B cell (primary cell): ENCODE measurements at regions not wholly inside any gene's neighbourhood (a gene's known extent, or its start where the extent isn't known, plus 50 kb on each side); places are given as distances from the start of the nearest gene placed in this dataset.

Experiments
- ATAC-seq: fragments of 200-7000 bp; cut with Tn5 transposase; one replicate; pipeline ENCODE4 v1.10.0; 2021; ENCODE audit warnings: low read depth, mild to moderate bottlenecking, moderate number of reproducible peaks, moderate library complexity
- CTCF ChIA-PET: fragments of 350-600 bp; sonication (Branson Sonifier 250); formaldehyde crosslinking; loops from one replicate; lab custom pipeline; 2021; ENCODE audit warnings: antibody characterized with exemption, inconsistent platforms; lab: Charles Lee
- POLR2A ChIA-PET: fragments of 350-600 bp; sonication (Branson Sonifier 250); formaldehyde crosslinking; loops from one replicate; lab custom pipeline; 2021; ENCODE audit warnings: antibody characterized with exemption; lab: Charles Lee
- DNase-seq: peaks from one replicate; pipeline ENCODE4 v3.0.0; 2013
- H2AFZ ChIP-seq: 2 replicates; pipeline ENCODE4 v1.6.1; 2012; ENCODE audit warnings: mild to moderate bottlenecking, low read depth, low read length; ENCODE audit not compliant: insufficient read depth, poor library complexity, severe bottlenecking
- H3K27ac ChIP-seq, 2 donors: 1 replicate in 1 of 2; 2 replicates in 1 of 2; pipeline ENCODE4 v1.5.1; 2012 to 2013; ENCODE audit warnings: low read length in 2 of 2, mild to moderate bottlenecking in 2 of 2, moderate library complexity in 1 of 2
- H3K27me3 ChIP-seq, 4 experiments: fragments of 200-600 bp in 1 of 4; sonication (generic) in 1 of 4; replicated peaks in 1 of 4; 1 replicate in 2 of 4; 2 replicates in 2 of 4; pipeline versions ENCODE4 v1.6.1 to v1.7.0; 2013 to 2016; ENCODE audit warnings: low read length in 3 of 4, mild to moderate bottlenecking in 2 of 4, mixed read lengths in 1 of 4, moderate library complexity in 1 of 4; ENCODE audit not compliant: insufficient read depth in 4 of 4, control insufficient read depth in 3 of 4; ENCODE audit errors: control extremely low read depth in 1 of 4
- H3K36me3 ChIP-seq, 2 experiments: replicated peaks in 1 of 2; 1 replicate in 1 of 2; 2 replicates in 1 of 2; pipeline versions ENCODE4 v1.6.1 to v1.7.1; 2013; ENCODE audit warnings: low read length in 1 of 2; ENCODE audit not compliant: insufficient read depth in 2 of 2, control insufficient read depth in 1 of 2; ENCODE audit errors: control extremely low read depth in 1 of 2, extremely low read depth in 1 of 2
- H3K4me1 ChIP-seq, 2 donors: fragments of 200-600 bp in 1 of 2; sonication (generic) in 1 of 2; 1 replicate in 1 of 2; 2 replicates in 1 of 2; pipeline versions ENCODE4 v1.5.1 to v1.6.1; 2013 to 2017; ENCODE audit warnings: low read length in 2 of 2; ENCODE audit not compliant: control insufficient read depth in 2 of 2, insufficient read depth in 2 of 2
- H3K4me2 ChIP-seq: replicated peaks from 2 replicates; pipeline ENCODE3; 2012; ENCODE audit warnings: mild to moderate bottlenecking, low read depth, low read length; ENCODE audit not compliant: poor library complexity, severe bottlenecking
- H3K4me3 ChIP-seq, 5 experiments: fragments of 200-600 bp in 1 of 5; sonication (generic) in 1 of 5; 1 replicate in 3 of 5; 2 replicates in 2 of 5; pipeline versions ENCODE4 v1.5.1 to v1.7.0; 2011 to 2016; ENCODE audit warnings: low read length in 4 of 5, mild to moderate bottlenecking in 4 of 5, low read depth in 2 of 5, control low read depth in 1 of 5, moderate library complexity in 1 of 5; ENCODE audit not compliant: insufficient read depth in 1 of 5; ENCODE audit errors: control extremely low read depth in 1 of 5, extremely low read depth in 1 of 5
- H3K79me2 ChIP-seq: fragments of 200-600 bp; sonication (generic); one replicate; pipeline ENCODE4 v1.6.0; 2016; ENCODE audit warnings: low read length; ENCODE audit not compliant: control insufficient read depth, insufficient read depth
- H3K9ac ChIP-seq: fragments of 200-600 bp; sonication (generic); 2 replicates; pipeline ENCODE4 v1.6.1; 2017; ENCODE audit warnings: mild to moderate bottlenecking, low read length, moderate library complexity
- H3K9me3 ChIP-seq, 3 donors: one replicate each; pipeline versions ENCODE4 v1.6.1 to v1.7.1; 2013; ENCODE audit warnings: low read length in 2 of 3; ENCODE audit not compliant: control insufficient read depth in 2 of 3, insufficient read depth in 1 of 3; ENCODE audit errors: control extremely low read depth in 1 of 3
- H4K20me1 ChIP-seq: 2 replicates; pipeline ENCODE4 v1.6.0; 2012; ENCODE audit warnings: mild to moderate bottlenecking, low read length; ENCODE audit not compliant: insufficient read depth, control insufficient read depth, poor library complexity, severe bottlenecking
- H3K27ac Mint-ChIP-seq: one replicate; pipeline ENCODE4 v1.8.0; 2021; ENCODE audit warnings: mixed read lengths
- H3K27me3 Mint-ChIP-seq: one replicate; pipeline ENCODE4 v1.8.0; 2021; ENCODE audit warnings: mixed read lengths
- H3K4me1 Mint-ChIP-seq: one replicate; pipeline ENCODE4 v1.8.0; 2021; ENCODE audit warnings: mixed read lengths
- H3K4me3 Mint-ChIP-seq: one replicate; pipeline ENCODE4 v1.8.0; 2021; ENCODE audit warnings: mixed read lengths
- H3K9me3 Mint-ChIP-seq: one replicate; pipeline ENCODE4 v1.8.0; 2022; ENCODE audit warnings: mixed read lengths; ENCODE audit not compliant: insufficient read depth
- EZH2 ChIP-seq: IDR thresholded peaks from 2 replicates; pipeline ENCODE4 v1.6.1; 2012; ENCODE audit warnings: borderline replicate concordance, low read depth, mild to moderate bottlenecking, moderate library complexity, low read length; ENCODE audit not compliant: insufficient read depth, poor library complexity, severe bottlenecking
- WGBS: methylation state at CpG from one replicate; pipeline ENCODE4 v1.1.5; 2013; ENCODE audit warnings: missing lambda C conversion rate; ENCODE audit not compliant: insufficient coverage; 5-methylcytosine and 5-hydroxymethylcytosine counted together
- intact Hi-C: fragments of 100-400 bp; cut with micrococcal nuclease; formaldehyde crosslinking; loops from one replicate; pipeline ENCODE4 v1.10.0; 2022
- TF ChIP-seq, protein P1 (sequence below): fragments of 200-600 bp; IDR thresholded peaks from one replicate; pipeline ENCODE4 v1.8.0; 2022; ENCODE audit warnings: antibody characterized with exemption, mild to moderate bottlenecking

DNA sequence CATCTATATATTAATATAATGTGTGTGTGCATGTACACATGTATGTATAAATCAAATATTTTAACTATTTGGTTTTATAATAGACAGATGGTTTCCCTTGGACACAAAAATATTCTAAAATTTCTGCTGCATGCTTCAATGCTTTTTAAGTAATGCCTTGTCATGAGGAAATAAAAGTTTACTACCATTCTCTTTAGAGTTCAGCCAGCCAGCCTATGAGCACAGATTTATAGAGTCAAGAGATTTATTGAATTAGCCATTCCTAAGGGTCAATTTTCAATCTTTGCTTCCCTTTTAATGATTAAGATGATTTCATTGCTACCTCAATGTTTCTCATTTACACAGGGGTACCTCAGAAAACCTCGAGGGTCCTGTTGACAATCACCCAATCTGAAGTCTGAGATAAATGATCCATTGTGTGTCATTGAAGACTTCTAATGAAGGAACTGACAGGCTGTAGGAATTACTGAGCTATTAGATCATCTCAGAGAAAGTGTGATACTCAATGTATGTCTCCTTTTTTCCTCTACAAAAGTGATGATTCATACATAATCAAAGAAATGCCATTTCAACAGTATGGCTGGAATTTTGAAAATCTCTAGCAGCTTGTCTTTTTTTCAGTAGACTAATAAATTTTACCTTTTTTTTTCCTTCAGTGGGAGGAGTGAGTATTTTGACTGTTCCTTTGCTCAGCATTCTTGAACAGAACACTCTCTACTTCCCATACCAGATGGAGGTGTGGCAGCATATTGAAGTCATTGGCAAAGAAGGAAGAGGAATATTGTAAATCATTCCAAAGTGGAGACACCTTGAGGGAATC is 222.6 kb upstream of the PCDH18 start:
- TF ChIP-seq EZH2: no peak
- TF ChIP-seq, protein P1, sequence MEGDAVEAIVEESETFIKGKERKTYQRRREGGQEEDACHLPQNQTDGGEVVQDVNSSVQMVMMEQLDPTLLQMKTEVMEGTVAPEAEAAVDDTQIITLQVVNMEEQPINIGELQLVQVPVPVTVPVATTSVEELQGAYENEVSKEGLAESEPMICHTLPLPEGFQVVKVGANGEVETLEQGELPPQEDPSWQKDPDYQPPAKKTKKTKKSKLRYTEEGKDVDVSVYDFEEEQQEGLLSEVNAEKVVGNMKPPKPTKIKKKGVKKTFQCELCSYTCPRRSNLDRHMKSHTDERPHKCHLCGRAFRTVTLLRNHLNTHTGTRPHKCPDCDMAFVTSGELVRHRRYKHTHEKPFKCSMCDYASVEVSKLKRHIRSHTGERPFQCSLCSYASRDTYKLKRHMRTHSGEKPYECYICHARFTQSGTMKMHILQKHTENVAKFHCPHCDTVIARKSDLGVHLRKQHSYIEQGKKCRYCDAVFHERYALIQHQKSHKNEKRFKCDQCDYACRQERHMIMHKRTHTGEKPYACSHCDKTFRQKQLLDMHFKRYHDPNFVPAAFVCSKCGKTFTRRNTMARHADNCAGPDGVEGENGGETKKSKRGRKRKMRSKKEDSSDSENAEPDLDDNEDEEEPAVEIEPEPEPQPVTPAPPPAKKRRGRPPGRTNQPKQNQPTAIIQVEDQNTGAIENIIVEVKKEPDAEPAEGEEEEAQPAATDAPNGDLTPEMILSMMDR: no peak
- WGBS: no CpG with 5 or more reads among the region's 1 CpG
- H3K36me3 ChIP-seq: no peaks in the 10 kb centered on the region
- H3K4me3 Mint-ChIP-seq: no peak overlapping the region
- no peaks in the 10 kb centered on the region for H3K27me3 Mint-ChIP-seq
- CTCF ChIA-PET: no interaction called here
- no peaks in the 10 kb centered on the region for H4K20me1 ChIP-seq
- H3K79me2 ChIP-seq: no peaks in the 10 kb centered on the region
- POLR2A ChIA-PET: no interaction called here
- H2AFZ ChIP-seq: no peak overlapping the region
- intact Hi-C loops: no loop called here
- H3K4me1 Mint-ChIP-seq: no peaks in the 10 kb centered on the region
- no peak overlapping the region for H3K27ac ChIP-seq
- no peak overlapping the region for H3K27ac Mint-ChIP-seq
- no peaks in the 10 kb centered on the region for H3K9me3 ChIP-seq
- H3K4me3 ChIP-seq: no peak overlapping the region
- no peaks in the 10 kb centered on the region for H3K27me3 ChIP-seq
- H3K9ac ChIP-seq: no peak overlapping the region
- ATAC-seq: no peak
- no peaks in the 10 kb centered on the region for H3K4me1 ChIP-seq
- no peak overlapping the region for H3K4me2 ChIP-seq
- DNase-seq: no peak
- H3K9me3 Mint-ChIP-seq: no peaks in the 10 kb centered on the region

DNA sequence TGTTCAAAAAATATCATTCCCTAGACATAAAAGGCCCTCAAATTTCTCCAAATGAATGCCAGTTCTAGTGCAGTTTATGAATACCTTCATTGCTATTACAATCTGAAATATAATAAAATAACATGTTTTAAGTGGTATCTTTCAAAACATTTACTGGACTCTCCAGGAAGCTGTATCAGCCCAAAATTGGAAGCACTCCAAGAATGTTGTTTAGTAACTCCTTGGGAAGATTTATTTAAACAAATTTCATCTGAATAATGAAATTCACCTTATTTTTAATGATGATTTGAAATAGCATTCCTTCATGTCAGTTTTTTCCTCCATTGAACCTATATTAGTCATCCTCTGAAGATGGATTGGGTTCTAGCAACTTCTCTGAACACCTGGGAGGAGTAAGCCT is 217.2 kb upstream of the PCDH18 start:
- no peaks in the 10 kb centered on the region for H3K4me1 Mint-ChIP-seq
- no peak overlapping the region for H2AFZ ChIP-seq
- CTCF ChIA-PET: no interaction called here
- H3K27ac ChIP-seq: no peak overlapping the region
- intact Hi-C loops: no loop called here
- H3K4me3 Mint-ChIP-seq: no peak overlapping the region
- H3K36me3 ChIP-seq: no peaks in the 10 kb centered on the region
- no peaks in the 10 kb centered on the region for H4K20me1 ChIP-seq
- H3K9me3 Mint-ChIP-seq: no peaks in the 10 kb centered on the region
- no peak overlapping the region for H3K9ac ChIP-seq
- ATAC-seq (no peak), DNase-seq (no peak)
- no peaks in the 10 kb centered on the region for H3K27me3 ChIP-seq
- H3K27me3 Mint-ChIP-seq: no peaks in the 10 kb centered on the region
- H3K4me2 ChIP-seq: no peak overlapping the region
- H3K9me3 ChIP-seq: peaks cover 0 to 1% (median 0%) of the 10 kb centered on the region in 3 donors
- no peaks in the 10 kb centered on the region for H3K4me1 ChIP-seq
- H3K27ac Mint-ChIP-seq: no peak overlapping the region
- POLR2A ChIA-PET: no interaction called here
- no peaks in the 10 kb centered on the region for H3K79me2 ChIP-seq
- TF ChIP-seq, protein P1: no peak
- no peak for TF ChIP-seq EZH2
- H3K4me3 ChIP-seq: no peak overlapping the region
